Esophagus muscularis mucosa (tissue), 4 donors: ENCODE measurements at regions not wholly inside any gene's neighbourhood (a gene's known extent, or its start where the extent isn't known, plus 50 kb on each side); places are given as distances from the start of the nearest gene placed in this dataset.
"Not testable (repeated sequence)": the region's sequence is repeated elsewhere in the genome, so short reads cannot be mapped to it uniquely, and the experiment has no call there.

ENCODE experiments used
- CTCF ChIP-seq, 3 experiments: fragments of 200-600 bp in 2 of 3; fragments of 450-650 bp in 1 of 3; sonication (generic) in 2 of 3; IDR thresholded peaks; one replicate each; pipeline ENCODE4 v1.5.1; 2017 to 2019; ENCODE audit warnings: antibody characterized with exemption in 3 of 3, mild to moderate bottlenecking in 2 of 3, moderate library complexity in 1 of 3
- EP300 ChIP-seq: sonication (generic); formaldehyde crosslinking; IDR thresholded peaks from one replicate; pipeline ENCODE4 v1.6.1; 2017; ENCODE audit warnings: antibody characterized with exemption
- POLR2A ChIP-seq: fragments of 450-650 bp; IDR thresholded peaks from one replicate; pipeline ENCODE4 v1.6.1; 2017; ENCODE audit warnings: antibody characterized with exemption, moderate library complexity, mild to moderate bottlenecking, low read depth
- POLR2AphosphoS5 ChIP-seq, 2 donors: sonication (generic); formaldehyde crosslinking; IDR thresholded peaks; one replicate each; pipeline ENCODE4 v1.6.1; 2017; ENCODE audit warnings: antibody characterized with exemption in 2 of 2

DNA sequence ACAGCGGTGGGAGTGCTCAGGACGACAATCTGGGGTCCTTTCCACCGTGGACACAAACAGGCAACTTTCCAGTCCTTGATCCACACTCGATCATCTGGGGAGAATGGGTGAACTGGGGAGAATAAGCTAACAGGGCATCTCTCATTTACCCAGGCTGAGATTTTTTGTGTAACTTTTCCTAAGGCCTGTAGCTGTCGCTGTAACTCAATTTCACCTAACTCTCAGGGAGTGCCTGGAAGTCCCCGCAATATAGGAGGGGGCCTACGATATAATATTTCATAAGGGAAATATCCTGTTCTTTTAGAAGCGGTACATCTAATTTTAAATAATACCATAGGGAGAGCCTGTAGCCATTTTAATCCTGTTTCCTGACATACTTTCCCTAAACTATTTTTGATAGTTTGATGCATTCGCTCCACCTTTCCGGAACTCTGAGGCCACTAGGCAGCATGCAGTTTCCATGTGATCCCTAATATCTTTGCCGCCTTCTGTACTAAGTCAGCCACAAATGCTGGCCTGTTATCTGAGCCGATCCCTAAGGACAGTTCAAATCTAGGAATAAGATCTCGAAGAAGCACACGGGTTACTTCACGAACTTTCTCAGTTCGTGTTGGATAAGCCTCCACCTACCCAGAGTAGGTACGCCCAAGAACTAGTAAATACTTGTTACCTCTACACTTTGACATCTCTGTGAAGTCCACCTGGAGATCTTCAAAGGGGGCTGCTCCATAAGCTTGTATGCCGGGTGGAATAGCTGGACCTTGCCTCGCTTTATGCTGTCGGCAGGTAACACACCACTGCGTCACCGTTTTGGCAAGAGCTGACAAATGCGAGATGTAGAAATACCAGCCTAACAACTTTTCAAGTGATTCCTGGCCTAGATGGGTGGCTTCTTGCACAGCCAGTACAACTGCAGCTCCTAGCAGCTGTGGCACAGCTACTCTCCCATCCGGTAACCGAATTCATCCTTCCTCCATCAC, 155.7 kb downstream of the UNC93B1 start:
- TF ChIP-seq CTCF (IDR thresholded peaks at IDR 0.05): peak in 2 of 3 experiments; percentile 12 to 39
- TF ChIP-seq POLR2A; POLR2AphosphoS5 (IDR thresholded peaks at IDR 0.05); EP300: not testable (repeated sequence)
